ENCODE measurements at regions not wholly inside any gene's neighbourhood (a gene's known extent, or its start where the extent isn't known, plus 50 kb on each side); places are given as distances from the start of the nearest gene placed in this dataset.
"Not testable (repeated sequence)": the region's sequence is repeated elsewhere in the genome, so short reads cannot be mapped to it uniquely, and the experiment has no call there.

- DNase-seq (ENCODE audit: low read depth in 3 of 3) = no peak
These were observed 514.2 kb upstream of the ROBO2 start for GRCh38 chr3:76525726-76526125.

- no peak for DNase-seq (ENCODE audit: low read depth in 3 of 3)
These were observed 512.1 kb upstream of the ROBO2 start for GRCh38 chr3:76527773-76528172.

- DNase-seq (ENCODE audit: low read depth in 3 of 3) = no peak
These were observed 507.6 kb upstream of the ROBO2 start for GRCh38 chr3:76532158-76532822.

GRCh38 chr3:76533710-76534109, 506.2 kb upstream of the ROBO2 start:
- DNase-seq (ENCODE audit: low read depth in 3 of 3) = not testable (repeated sequence)

- DNase-seq (ENCODE audit: low read depth in 3 of 3) = not testable (repeated sequence)
These were observed 502.0 kb upstream of the ROBO2 start for GRCh38 chr3:76537857-76538256.

- DNase-seq (ENCODE audit: low read depth in 3 of 3) = no peak
These were observed 492.2 kb upstream of the ROBO2 start for GRCh38 chr3:76547674-76548073.

- DNase-seq (ENCODE audit: low read depth in 3 of 3) = no peak
These were observed 489.2 kb upstream of the ROBO2 start for GRCh38 chr3:76550522-76551201.

- DNase-seq (ENCODE audit: low read depth in 3 of 3) = no peak
These were observed 488.2 kb upstream of the ROBO2 start for GRCh38 chr3:76551739-76552138.

- no peak for DNase-seq (ENCODE audit: low read depth in 3 of 3)
These were observed 487.2 kb upstream of the ROBO2 start for GRCh38 chr3:76552653-76553052.

GRCh38 chr3:76554707-76555106, 485.2 kb upstream of the ROBO2 start:
- no peak for DNase-seq (ENCODE audit: low read depth in 3 of 3)

GRCh38 chr3:76561494-76562236, 478.2 kb upstream of the ROBO2 start:
- DNase-seq (ENCODE audit: low read depth in 3 of 3) = no peak

- DNase-seq (ENCODE audit: low read depth in 3 of 3) = no peak
These were observed 474.2 kb upstream of the ROBO2 start for GRCh38 chr3:76565496-76566210.

- DNase-seq (ENCODE audit: low read depth in 3 of 3) = no peak
These were observed 473.7 kb upstream of the ROBO2 start for GRCh38 chr3:76566211-76566534.

GRCh38 chr3:76566904-76567303, 473.0 kb upstream of the ROBO2 start:
- no peak for DNase-seq (ENCODE audit: low read depth in 3 of 3)

- no peak for DNase-seq (ENCODE audit: low read depth in 3 of 3)
These were observed 469.4 kb upstream of the ROBO2 start for GRCh38 chr3:76570436-76571057.

- no peak for DNase-seq (ENCODE audit: low read depth in 3 of 3)
These were observed 463.7 kb upstream of the ROBO2 start for GRCh38 chr3:76576201-76576600.

GRCh38 chr3:76582098-76582497, 457.8 kb upstream of the ROBO2 start:
- DNase-seq (ENCODE audit: low read depth in 3 of 3) = no peak

GRCh38 chr3:76582632-76583378, 457.1 kb upstream of the ROBO2 start:
- no peak for DNase-seq (ENCODE audit: low read depth in 3 of 3)

- DNase-seq (ENCODE audit: low read depth in 3 of 3) = no peak
These were observed 454.0 kb upstream of the ROBO2 start for GRCh38 chr3:76585794-76586392.

GRCh38 chr3:76586471-76586870, 453.4 kb upstream of the ROBO2 start:
- DNase-seq (ENCODE audit: low read depth in 3 of 3) = no peak

- no peak for DNase-seq (ENCODE audit: low read depth in 3 of 3)
These were observed 429.7 kb upstream of the ROBO2 start for GRCh38 chr3:76610150-76610549.
